H1 (cell line): ENCODE measurements at regions not wholly inside any gene's neighbourhood (a gene's known extent, or its start where the extent isn't known, plus 50 kb on each side); places are given as distances from the start of the nearest gene placed in this dataset.

Source experiments
- FOSL1 ChIP-seq: IDR thresholded peaks from 2 replicates; pipeline ENCODE4 v1.6.1; 2011; ENCODE audit warnings: mild to moderate bottlenecking, low read depth, low read length, moderate library complexity; ENCODE audit not compliant: insufficient read depth
- RAD21 ChIP-seq, 2 experiments: IDR thresholded peaks in 1 of 2; conservative IDR thresholded peaks in 1 of 2; 2 replicates each; pipeline ENCODE4 v1.6.1; 2011; ENCODE audit warnings: low read depth in 2 of 2, low read length in 2 of 2, improper control_type of control experiment in 1 of 2, inconsistent platforms in 1 of 2, mild to moderate bottlenecking in 1 of 2, moderate library complexity in 1 of 2
- RXRA ChIP-seq: IDR thresholded peaks from 2 replicates; pipeline ENCODE4 v1.6.1; 2011; ENCODE audit warnings: low read depth, mild to moderate bottlenecking, low read length, moderate library complexity; ENCODE audit not compliant: insufficient read depth
- ZNF274 ChIP-seq: IDR thresholded peaks from 2 replicates; pipeline ENCODE4 v1.7.0; 2012; ENCODE audit warnings: low read length, borderline replicate concordance; ENCODE audit errors: extremely low read depth

- TF ChIP-seq RAD21 (IDR thresholded peaks at IDR 0.05 in 1 of 2, conservative IDR thresholded peaks at IDR 0.05 in 1 of 2; ENCODE audit: low read depth in 2 of 2, low read length in 2 of 2) (no peak), RXRA (no peak), ZNF274 (no peak), FOSL1 (no peak)
- TF ChIP-seq, all 59 proteins: peak for 0
Measured at GRCh38 chr6:146917979-146918378, 286.2 kb upstream of the STXBP5 start (continued).
